Nephron (organoid): ENCODE measurements at regions not wholly inside any gene's neighbourhood (a gene's known extent, or its start where the extent isn't known, plus 50 kb on each side); places are given as distances from the start of the nearest gene placed in this dataset.
"Not testable (repeated sequence)": the region's sequence is repeated elsewhere in the genome, so short reads cannot be mapped to it uniquely, and the experiment has no call there.

ENCODE experiments used
- H3K27ac Mint-ChIP-seq, 3 experiments: 2 replicates each; pipeline ENCODE4 v1.8.0; 2020; ENCODE audit warnings: mixed read lengths in 3 of 3, mild to moderate bottlenecking in 2 of 3, moderate library complexity in 1 of 3
- H3K27me3 Mint-ChIP-seq: 2 replicates; pipeline ENCODE4 v1.8.0; 2021; ENCODE audit warnings: low read depth, mild to moderate bottlenecking, moderate library complexity, mixed read lengths
- H3K36me3 Mint-ChIP-seq: 2 replicates; pipeline ENCODE4 v1.8.0; 2020; ENCODE audit warnings: low read depth, mixed read lengths
- H3K4me1 Mint-ChIP-seq: 2 replicates; pipeline ENCODE4 v1.8.0; 2020; ENCODE audit warnings: mixed read lengths
- H3K4me3 Mint-ChIP-seq, 3 experiments: 2 replicates each; pipeline ENCODE4 v1.8.0; 2020; ENCODE audit warnings: mild to moderate bottlenecking in 3 of 3, mixed read lengths in 3 of 3, moderate library complexity in 2 of 3
- H3K9me3 Mint-ChIP-seq: 2 replicates; pipeline ENCODE4 v1.8.0; 2020; ENCODE audit warnings: mixed read lengths
- CTCF ChIP-seq, 3 experiments: fragments of 200-600 bp; sonication (generic); IDR thresholded peaks; one replicate each; pipeline ENCODE4 v1.5.0; 2021; ENCODE audit warnings: antibody characterized with exemption in 3 of 3; ENCODE audit not compliant: unreplicated experiment in 3 of 3

- no peaks in the 10 kb centered on the region for H3K27me3 Mint-ChIP-seq
- no peaks in the 10 kb centered on the region for H3K36me3 Mint-ChIP-seq
- peaks cover 17% of the 10 kb centered on the region for H3K9me3 Mint-ChIP-seq
- peaks cover 5% of the 10 kb centered on the region for H3K4me1 Mint-ChIP-seq
- H3K27ac Mint-ChIP-seq, result peak overlapping the region in 2 of 3 experiments; percentile 3 to 59
- TF ChIP-seq CTCF (IDR thresholded peaks at IDR 0.05; ENCODE audit: unreplicated experiment in 3 of 3), result peak in 1 of 3 experiments; percentile 19
- no peak overlapping the region for H3K4me3 Mint-ChIP-seq
Observed at GRCh38 chr7:137110091-137110509, 233.4 kb downstream of the PTN start.

- not testable (repeated sequence) for H3K27ac Mint-ChIP-seq, H3K27me3 Mint-ChIP-seq, H3K4me1 Mint-ChIP-seq, H3K36me3 Mint-ChIP-seq, H3K4me3 Mint-ChIP-seq
- peaks cover 22% of the 10 kb centered on the region for H3K9me3 Mint-ChIP-seq
Observed at GRCh38 chr7:137107802-137108201, 235.7 kb downstream of the PTN start.

GRCh38 chr7:137103526-137103925, 235.1 kb downstream of the CHRM2 start:
- not testable (repeated sequence) for H3K27ac Mint-ChIP-seq, H3K27me3 Mint-ChIP-seq

GRCh38 chr7:137097111-137097510, 228.7 kb downstream of the CHRM2 start:
- peak overlapping the region in 2 of 3 experiments; percentile 27 to 78 for H3K27ac Mint-ChIP-seq
- no peak for TF ChIP-seq CTCF (IDR thresholded peaks at IDR 0.05; ENCODE audit: unreplicated experiment in 3 of 3)
- no peaks in the 10 kb centered on the region for H3K36me3 Mint-ChIP-seq
- peaks cover 27% of the 10 kb centered on the region for H3K9me3 Mint-ChIP-seq
- peaks cover 5% of the 10 kb centered on the region for H3K27me3 Mint-ChIP-seq
- no peaks in the 10 kb centered on the region for H3K4me1 Mint-ChIP-seq
- no peak overlapping the region for H3K4me3 Mint-ChIP-seq

More at GRCh38 chr7:137103526-137103925, 235.1 kb downstream of the CHRM2 start:
- peaks cover 24% of the 10 kb centered on the region for H3K9me3 Mint-ChIP-seq
- not testable (repeated sequence) for H3K36me3 Mint-ChIP-seq, H3K4me3 Mint-ChIP-seq, H3K4me1 Mint-ChIP-seq

- Mint-ChIP-seq H3K9me3 (peaks cover 26% of the 10 kb centered on the region), H3K27me3 (peaks cover 5% of the 10 kb centered on the region), H3K27ac (peak overlapping the region; percentile 27 to 78 (median 72)), H3K4me1 (no peaks in the 10 kb centered on the region), H3K4me3 (no peak overlapping the region), H3K36me3 (no peaks in the 10 kb centered on the region)
- TF ChIP-seq CTCF (IDR thresholded peaks at IDR 0.05; ENCODE audit: unreplicated experiment in 3 of 3), result no peak
Observed at GRCh38 chr7:137096607-137097006, 228.2 kb downstream of the CHRM2 start.

GRCh38 chr7:137093198-137093597, 224.7 kb downstream of the CHRM2 start:
- Mint-ChIP-seq H3K27ac (no peak overlapping the region), H3K4me1 (no peaks in the 10 kb centered on the region), H3K27me3 (peaks cover 5% of the 10 kb centered on the region), H3K9me3 (peaks cover 26% of the 10 kb centered on the region), H3K4me3 (no peak overlapping the region), H3K36me3 (no peaks in the 10 kb centered on the region)
- no peak for TF ChIP-seq CTCF (IDR thresholded peaks at IDR 0.05; ENCODE audit: unreplicated experiment in 3 of 3)

- TF ChIP-seq CTCF (IDR thresholded peaks at IDR 0.05; ENCODE audit: unreplicated experiment in 3 of 3), result peak; percentile 14 to 38 (median 21)
Observed at GRCh38 chr7:137091396-137091795, 222.9 kb downstream of the CHRM2 start.

More at GRCh38 chr7:137091396-137091795, 222.9 kb downstream of the CHRM2 start:
- Mint-ChIP-seq H3K27me3 (peaks cover 5% of the 10 kb centered on the region), H3K4me1 (no peaks in the 10 kb centered on the region), H3K36me3 (no peaks in the 10 kb centered on the region), H3K27ac (no peak overlapping the region), H3K4me3 (no peak overlapping the region), H3K9me3 (peaks cover 18% of the 10 kb centered on the region)
